ENCODE measurements at regions not wholly inside any gene's neighbourhood (a gene's known extent, or its start where the extent isn't known, plus 50 kb on each side); places are given as distances from the start of the nearest gene placed in this dataset.
"Not testable (repeated sequence)": the region's sequence is repeated elsewhere in the genome, so short reads cannot be mapped to it uniquely, and the experiment has no call there.

DNA sequence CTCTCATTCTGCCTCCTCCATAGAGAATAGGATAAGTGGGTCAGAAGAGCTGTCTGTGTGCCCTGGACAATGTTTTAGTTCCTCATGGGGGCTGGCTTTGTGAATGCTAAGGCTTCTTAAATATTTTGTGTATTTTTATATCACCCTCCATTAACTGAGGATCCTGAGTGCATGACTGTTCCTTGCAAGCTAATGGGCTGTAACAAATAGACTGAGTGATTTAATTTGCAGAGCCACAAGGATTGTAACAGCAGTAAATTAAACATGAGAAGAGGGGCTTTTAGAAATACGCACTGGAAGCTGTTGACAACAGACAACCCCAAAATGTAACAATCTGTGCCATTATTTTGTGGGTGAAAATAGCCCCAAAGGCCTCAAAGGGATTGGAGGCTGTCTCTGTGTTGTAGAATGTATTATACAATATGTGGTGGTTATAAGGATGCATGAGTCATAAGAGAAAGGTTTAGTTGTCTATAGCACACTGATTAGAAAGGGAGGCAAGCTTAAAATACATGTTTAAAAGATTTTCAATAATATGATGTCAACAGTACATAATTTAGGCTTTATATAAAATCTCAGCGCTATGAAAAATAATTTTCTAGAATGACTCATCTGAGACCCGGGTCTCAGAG lies 152.7 kb upstream of the ACTBL2 start:
- no peak for DNase-seq (ENCODE audit: low read depth in 1 of 2, low spot score in 1 of 2)

GRCh38 chr5:57632937-57633336 lies 150.3 kb upstream of the ACTBL2 start:
- DNase-seq (ENCODE audit: low read depth in 1 of 2, low spot score in 1 of 2): no peak
- TF ChIP-seq, protein P1, sequence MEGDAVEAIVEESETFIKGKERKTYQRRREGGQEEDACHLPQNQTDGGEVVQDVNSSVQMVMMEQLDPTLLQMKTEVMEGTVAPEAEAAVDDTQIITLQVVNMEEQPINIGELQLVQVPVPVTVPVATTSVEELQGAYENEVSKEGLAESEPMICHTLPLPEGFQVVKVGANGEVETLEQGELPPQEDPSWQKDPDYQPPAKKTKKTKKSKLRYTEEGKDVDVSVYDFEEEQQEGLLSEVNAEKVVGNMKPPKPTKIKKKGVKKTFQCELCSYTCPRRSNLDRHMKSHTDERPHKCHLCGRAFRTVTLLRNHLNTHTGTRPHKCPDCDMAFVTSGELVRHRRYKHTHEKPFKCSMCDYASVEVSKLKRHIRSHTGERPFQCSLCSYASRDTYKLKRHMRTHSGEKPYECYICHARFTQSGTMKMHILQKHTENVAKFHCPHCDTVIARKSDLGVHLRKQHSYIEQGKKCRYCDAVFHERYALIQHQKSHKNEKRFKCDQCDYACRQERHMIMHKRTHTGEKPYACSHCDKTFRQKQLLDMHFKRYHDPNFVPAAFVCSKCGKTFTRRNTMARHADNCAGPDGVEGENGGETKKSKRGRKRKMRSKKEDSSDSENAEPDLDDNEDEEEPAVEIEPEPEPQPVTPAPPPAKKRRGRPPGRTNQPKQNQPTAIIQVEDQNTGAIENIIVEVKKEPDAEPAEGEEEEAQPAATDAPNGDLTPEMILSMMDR (IDR thresholded peaks at IDR 0.05; ENCODE audit: insufficient read depth, low read length): no peak
- TF ChIP-seq POLR2AphosphoS5 (IDR thresholded peaks at IDR 0.05; ENCODE audit: low read depth) (no peak), SPI1 (IDR thresholded peaks at IDR 0.05; ENCODE audit: borderline replicate concordance, low read depth) (no peak), GABPA (IDR thresholded peaks at IDR 0.05; ENCODE audit: low read depth) (no peak)
- TF ChIP-seq, protein P2, sequence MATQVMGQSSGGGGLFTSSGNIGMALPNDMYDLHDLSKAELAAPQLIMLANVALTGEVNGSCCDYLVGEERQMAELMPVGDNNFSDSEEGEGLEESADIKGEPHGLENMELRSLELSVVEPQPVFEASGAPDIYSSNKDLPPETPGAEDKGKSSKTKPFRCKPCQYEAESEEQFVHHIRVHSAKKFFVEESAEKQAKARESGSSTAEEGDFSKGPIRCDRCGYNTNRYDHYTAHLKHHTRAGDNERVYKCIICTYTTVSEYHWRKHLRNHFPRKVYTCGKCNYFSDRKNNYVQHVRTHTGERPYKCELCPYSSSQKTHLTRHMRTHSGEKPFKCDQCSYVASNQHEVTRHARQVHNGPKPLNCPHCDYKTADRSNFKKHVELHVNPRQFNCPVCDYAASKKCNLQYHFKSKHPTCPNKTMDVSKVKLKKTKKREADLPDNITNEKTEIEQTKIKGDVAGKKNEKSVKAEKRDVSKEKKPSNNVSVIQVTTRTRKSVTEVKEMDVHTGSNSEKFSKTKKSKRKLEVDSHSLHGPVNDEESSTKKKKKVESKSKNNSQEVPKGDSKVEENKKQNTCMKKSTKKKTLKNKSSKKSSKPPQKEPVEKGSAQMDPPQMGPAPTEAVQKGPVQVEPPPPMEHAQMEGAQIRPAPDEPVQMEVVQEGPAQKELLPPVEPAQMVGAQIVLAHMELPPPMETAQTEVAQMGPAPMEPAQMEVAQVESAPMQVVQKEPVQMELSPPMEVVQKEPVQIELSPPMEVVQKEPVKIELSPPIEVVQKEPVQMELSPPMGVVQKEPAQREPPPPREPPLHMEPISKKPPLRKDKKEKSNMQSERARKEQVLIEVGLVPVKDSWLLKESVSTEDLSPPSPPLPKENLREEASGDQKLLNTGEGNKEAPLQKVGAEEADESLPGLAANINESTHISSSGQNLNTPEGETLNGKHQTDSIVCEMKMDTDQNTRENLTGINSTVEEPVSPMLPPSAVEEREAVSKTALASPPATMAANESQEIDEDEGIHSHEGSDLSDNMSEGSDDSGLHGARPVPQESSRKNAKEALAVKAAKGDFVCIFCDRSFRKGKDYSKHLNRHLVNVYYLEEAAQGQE (IDR thresholded peaks at IDR 0.05; ENCODE audit: insufficient replicate concordance, low read depth): no peak
- Histone ChIP-seq H3K27ac (replicated peaks) (no peak overlapping the region), H3K4me3 (replicated peaks; ENCODE audit: insufficient read depth, low read length) (no peak overlapping the region), H3K27me3 (ENCODE audit: insufficient read depth, poor library complexity, severe bottlenecking) (no peaks in the 10 kb centered on the region)

More for the DNA sequence above, 152.7 kb upstream of the ACTBL2 start:
- Histone ChIP-seq H3K4me3 (replicated peaks; ENCODE audit: insufficient read depth, low read length) (no peak overlapping the region), H3K27ac (replicated peaks) (no peak overlapping the region), H3K27me3 (ENCODE audit: insufficient read depth, poor library complexity, severe bottlenecking) (no peaks in the 10 kb centered on the region)
- TF ChIP-seq SPI1 (IDR thresholded peaks at IDR 0.05; ENCODE audit: borderline replicate concordance, low read depth): no peak
- no peak for TF ChIP-seq GABPA (IDR thresholded peaks at IDR 0.05; ENCODE audit: low read depth)
- TF ChIP-seq, protein P1 (IDR thresholded peaks at IDR 0.05; ENCODE audit: insufficient read depth, low read length): no peak
- TF ChIP-seq POLR2AphosphoS5 (IDR thresholded peaks at IDR 0.05; ENCODE audit: low read depth): no peak
- TF ChIP-seq, protein P2 (IDR thresholded peaks at IDR 0.05; ENCODE audit: insufficient replicate concordance, low read depth): no peak

DNA sequence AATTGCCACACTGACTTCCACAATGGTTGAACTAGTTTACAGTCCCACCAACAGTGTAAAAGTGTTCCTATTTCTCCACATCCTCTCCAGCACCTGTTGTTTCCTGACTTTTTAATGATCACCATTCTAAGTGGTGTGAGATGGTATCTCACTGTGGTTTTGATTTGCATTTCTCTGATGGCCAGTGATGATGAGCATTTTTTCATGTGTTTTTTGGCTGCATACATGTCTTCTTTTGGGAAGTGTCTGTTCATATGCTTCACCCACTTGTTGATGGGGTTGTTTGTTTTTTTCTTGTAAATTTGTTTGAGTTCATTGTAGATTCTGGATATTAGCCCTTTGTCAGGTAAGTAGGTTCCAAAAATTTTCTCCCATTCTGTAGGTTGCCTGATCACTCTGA lies 148.5 kb upstream of the ACTBL2 start:
- H3K27ac ChIP-seq (replicated peaks): not testable (repeated sequence)

GRCh38 chr5:57627661-57628060 lies 145.1 kb upstream of the ACTBL2 start:
- Histone ChIP-seq H3K4me3 (replicated peaks; ENCODE audit: insufficient read depth, low read length) (no peak overlapping the region), H3K27me3 (ENCODE audit: insufficient read depth, poor library complexity, severe bottlenecking) (no peaks in the 10 kb centered on the region), H3K27ac (replicated peaks) (no peak overlapping the region)
- no peak for TF ChIP-seq SPI1 (IDR thresholded peaks at IDR 0.05; ENCODE audit: borderline replicate concordance, low read depth)
- DNase-seq (ENCODE audit: low read depth in 1 of 2, low spot score in 1 of 2): no peak

More for the DNA sequence above, 148.5 kb upstream of the ACTBL2 start:
- not testable (repeated sequence) for DNase-seq (ENCODE audit: low read depth in 1 of 2, low spot score in 1 of 2); H3K4me3 ChIP-seq (replicated peaks; ENCODE audit: insufficient read depth, low read length); H3K27me3 ChIP-seq (ENCODE audit: insufficient read depth, poor library complexity, severe bottlenecking)

GRCh38 chr5:57626703-57627102 lies 144.1 kb upstream of the ACTBL2 start:
- TF ChIP-seq POLR2AphosphoS5 (IDR thresholded peaks at IDR 0.05; ENCODE audit: low read depth) (no peak), SPI1 (IDR thresholded peaks at IDR 0.05; ENCODE audit: borderline replicate concordance, low read depth) (no peak), GABPA (IDR thresholded peaks at IDR 0.05; ENCODE audit: low read depth) (no peak)
- TF ChIP-seq, protein P2 (IDR thresholded peaks at IDR 0.05; ENCODE audit: insufficient replicate concordance, low read depth): no peak
- TF ChIP-seq, protein P1 (IDR thresholded peaks at IDR 0.05; ENCODE audit: insufficient read depth, low read length): no peak
- Histone ChIP-seq H3K27ac (replicated peaks) (no peak overlapping the region), H3K27me3 (ENCODE audit: insufficient read depth, poor library complexity, severe bottlenecking) (no peaks in the 10 kb centered on the region), H3K4me3 (replicated peaks; ENCODE audit: insufficient read depth, low read length) (no peak overlapping the region)
- DNase-seq (ENCODE audit: low read depth in 1 of 2, low spot score in 1 of 2): no peak
